ENCODE measurements at regions not wholly inside any gene's neighbourhood (a gene's known extent, or its start where the extent isn't known, plus 50 kb on each side); places are given as distances from the start of the nearest gene placed in this dataset.

DNA sequence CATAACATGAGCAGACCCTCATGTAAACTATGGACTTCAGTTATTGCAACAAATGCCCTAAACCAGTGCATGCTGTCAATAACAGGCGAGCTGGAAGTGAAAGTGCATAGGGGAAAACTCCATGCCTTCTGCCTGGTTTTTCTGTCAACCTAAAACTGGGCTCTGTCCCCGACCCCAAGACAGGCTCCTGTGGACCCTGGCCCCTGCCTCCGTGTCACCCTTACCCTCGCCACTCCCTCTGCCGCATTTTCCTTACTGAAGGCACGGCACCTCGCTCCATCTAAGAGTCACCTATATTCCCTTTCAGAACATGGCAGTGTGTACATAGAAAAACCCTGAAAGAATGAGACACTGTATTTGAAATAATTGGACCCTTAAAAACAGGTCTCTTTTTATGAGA lies 151.3 kb downstream of the SHANK2 start:
- Histone ChIP-seq H3K27me3 (no peaks in the 10 kb centered on the region), H3K4me1 (no peaks in the 10 kb centered on the region), H3K9me3 (no peaks in the 10 kb centered on the region), H3K4me3 (no peak overlapping the region), H3K27ac (no peak overlapping the region), H3K36me3 (no peaks in the 10 kb centered on the region)
- no peak for ATAC-seq
- intact Hi-C loops (cut with DNase I) = no loop called here
- TF ChIP-seq CTCF (IDR thresholded peaks at IDR 0.05) = no peak
- DNase-seq = peak in 1 of 4 donors; percentile 24

DNA sequence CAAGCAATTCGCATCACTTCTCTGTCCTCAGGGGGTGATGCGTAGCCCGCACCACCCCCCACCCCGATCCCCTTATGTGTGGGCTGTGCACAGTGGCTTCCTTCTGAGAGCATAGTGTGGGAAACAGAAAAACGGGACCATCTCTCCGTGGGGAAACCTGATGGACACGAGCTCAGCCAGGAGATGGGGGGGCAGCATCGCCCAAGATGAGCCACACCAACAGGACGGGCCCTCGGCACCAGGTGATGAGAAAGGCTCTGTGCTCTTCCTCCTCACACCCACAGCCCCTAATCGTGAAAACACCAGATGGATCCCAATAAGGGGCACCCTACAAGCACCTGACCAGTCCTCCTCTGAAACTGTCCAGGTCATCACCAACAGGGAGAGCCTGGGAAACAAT lies 153.6 kb downstream of the SHANK2 start:
- Histone ChIP-seq H3K36me3 (no peaks in the 10 kb centered on the region), H3K27me3 (no peaks in the 10 kb centered on the region), H3K4me3 (no peak overlapping the region), H3K27ac (no peak overlapping the region), H3K4me1 (no peaks in the 10 kb centered on the region), H3K9me3 (no peaks in the 10 kb centered on the region)
- TF ChIP-seq CTCF (IDR thresholded peaks at IDR 0.05) = no peak
- no peak for ATAC-seq
- intact Hi-C loops (cut with DNase I) = no loop called here
- DNase-seq = peak in 1 of 4 donors; percentile 17

- intact Hi-C loops (cut with DNase I) = no loop called here
- no peak for TF ChIP-seq CTCF (IDR thresholded peaks at IDR 0.05)
Observed at GRCh38 chr11:71097506-71098240, 154.7 kb downstream of the SHANK2 start.

GRCh38 chr11:71096751-71097388 lies 155.5 kb downstream of the SHANK2 start:
- Histone ChIP-seq H3K27me3 (no peaks in the 10 kb centered on the region), H3K4me3 (no peak overlapping the region), H3K27ac (no peak overlapping the region), H3K9me3 (no peaks in the 10 kb centered on the region), H3K36me3 (no peaks in the 10 kb centered on the region), H3K4me1 (no peaks in the 10 kb centered on the region)
- DNase-seq = no peak
- intact Hi-C loops (cut with DNase I) = no loop called here
- ATAC-seq = no peak
- TF ChIP-seq CTCF (IDR thresholded peaks at IDR 0.05) = no peak

More at GRCh38 chr11:71097506-71098240, 154.7 kb downstream of the SHANK2 start:
- Histone ChIP-seq H3K27me3 (no peaks in the 10 kb centered on the region), H3K4me3 (no peak overlapping the region), H3K9me3 (no peaks in the 10 kb centered on the region), H3K36me3 (no peaks in the 10 kb centered on the region), H3K27ac (no peak overlapping the region), H3K4me1 (no peaks in the 10 kb centered on the region)
- no peak for ATAC-seq
- peak in 1 of 4 donors; percentile 41 for DNase-seq

- DNase-seq = no peak
- Histone ChIP-seq H3K27me3 (no peaks in the 10 kb centered on the region), H3K9me3 (no peaks in the 10 kb centered on the region), H3K27ac (no peak overlapping the region), H3K36me3 (no peaks in the 10 kb centered on the region), H3K4me3 (no peak overlapping the region), H3K4me1 (no peaks in the 10 kb centered on the region)
- TF ChIP-seq CTCF (IDR thresholded peaks at IDR 0.05) = no peak
- intact Hi-C loops (cut with DNase I) = no loop called here
- ATAC-seq = peak; percentile 46
Observed at GRCh38 chr11:71095294-71095850, 157.0 kb downstream of the SHANK2 start.
